OCI-LY1 (cell line): ENCODE measurements at regions not wholly inside any gene's neighbourhood (a gene's known extent, or its start where the extent isn't known, plus 50 kb on each side); places are given as distances from the start of the nearest gene placed in this dataset.
"Not testable (repeated sequence)": the region's sequence is repeated elsewhere in the genome, so short reads cannot be mapped to it uniquely, and the experiment has no call there.

Experiments
- H2AFZ ChIP-seq: fragments of 200-600 bp; sonication (generic), shearing (Covaris generic); 2 replicates; pipeline ENCODE4 v1.6.0; 2014; ENCODE audit warnings: antibody characterized with exemption, mild to moderate bottlenecking, low read length
- H3F3A ChIP-seq: fragments of 200-600 bp; sonication (generic), shearing (Covaris generic); 2 replicates; pipeline ENCODE4 v1.6.0; 2014; ENCODE audit warnings: mild to moderate bottlenecking, antibody characterized with exemption, low read length, moderate library complexity; ENCODE audit not compliant: insufficient read depth
- H3K27ac ChIP-seq: fragments of 200-600 bp; sonication (generic); 2 replicates; pipeline ENCODE4 v1.5.1; 2014; ENCODE audit warnings: low read length, mixed run types, mild to moderate bottlenecking, low read depth; ENCODE audit not compliant: poor library complexity, severe bottlenecking
- H3K27me3 ChIP-seq: fragments of 200-600 bp; sonication (generic); 2 replicates; pipeline ENCODE4 v1.6.0; 2014; ENCODE audit warnings: antibody characterized with exemption, mild to moderate bottlenecking, low read length, moderate library complexity; ENCODE audit not compliant: insufficient read depth
- H3K36me3 ChIP-seq: fragments of 200-600 bp; sonication (generic); 2 replicates; pipeline ENCODE4 v1.6.1; 2014; ENCODE audit warnings: mild to moderate bottlenecking, antibody characterized with exemption, low read length, moderate library complexity, mixed read lengths; ENCODE audit not compliant: insufficient read depth
- H3K4me1 ChIP-seq: fragments of 200-600 bp; sonication (generic); 2 replicates; pipeline ENCODE4 v1.5.1; 2014; ENCODE audit warnings: mild to moderate bottlenecking, low read length, moderate library complexity; ENCODE audit not compliant: insufficient read depth, severe bottlenecking
- H3K4me2 ChIP-seq: fragments of 200-600 bp; sonication (generic), shearing (Covaris generic); 2 replicates; pipeline ENCODE4 v1.6.1; 2014; ENCODE audit warnings: low read length
- H3K4me3 ChIP-seq: fragments of 200-600 bp; sonication (generic); 2 replicates; pipeline ENCODE4 v1.5.1; 2014; ENCODE audit warnings: low read length, low read depth, mild to moderate bottlenecking, mixed read lengths; ENCODE audit not compliant: poor library complexity, severe bottlenecking
- H3K79me2 ChIP-seq: fragments of 200-600 bp; shearing (Covaris generic); 2 replicates; pipeline ENCODE4 v1.6.1; 2016; ENCODE audit warnings: mixed run types, low read length, mixed read lengths; ENCODE audit not compliant: insufficient read depth
- H3K9ac ChIP-seq: fragments of 200-600 bp; sonication (generic), shearing (Covaris generic); 2 replicates; pipeline ENCODE4 v1.6.1; 2014; ENCODE audit warnings: mild to moderate bottlenecking, low read length, mixed read lengths
- H3K9me2 ChIP-seq: fragments of 200-600 bp; sonication (generic), shearing (Covaris generic); 2 replicates; pipeline ENCODE4 v1.6.1; 2014; ENCODE audit warnings: low read depth, mild to moderate bottlenecking, low read length, mixed read lengths
- H3K9me3 ChIP-seq: fragments of 200-600 bp; shearing (Covaris generic); 2 replicates; pipeline ENCODE4 v1.6.1; 2014; ENCODE audit warnings: low read length, mixed read lengths
- H4K20me1 ChIP-seq: fragments of 200-600 bp; sonication (generic), shearing (Covaris generic); 2 replicates; pipeline ENCODE4 v1.6.0; 2016; ENCODE audit warnings: mild to moderate bottlenecking, low read length; ENCODE audit not compliant: insufficient read depth
- EZH2 ChIP-seq: fragments of 200-600 bp; sonication (generic), shearing (Covaris generic); IDR thresholded peaks from 2 replicates; pipeline ENCODE4 v1.8.0; 2017; ENCODE audit warnings: borderline replicate concordance, mixed run types, mild to moderate bottlenecking, antibody characterized with exemption, low read length, moderate library complexity, mixed read lengths
- TF ChIP-seq, protein P1 (sequence below): fragments of 200-600 bp; sonication (generic), shearing (Covaris generic); IDR thresholded peaks from 2 replicates; pipeline ENCODE4 v1.5.1; 2017; ENCODE audit warnings: mild to moderate bottlenecking, antibody characterized with exemption, low read length, moderate library complexity, mixed read lengths

DNA sequence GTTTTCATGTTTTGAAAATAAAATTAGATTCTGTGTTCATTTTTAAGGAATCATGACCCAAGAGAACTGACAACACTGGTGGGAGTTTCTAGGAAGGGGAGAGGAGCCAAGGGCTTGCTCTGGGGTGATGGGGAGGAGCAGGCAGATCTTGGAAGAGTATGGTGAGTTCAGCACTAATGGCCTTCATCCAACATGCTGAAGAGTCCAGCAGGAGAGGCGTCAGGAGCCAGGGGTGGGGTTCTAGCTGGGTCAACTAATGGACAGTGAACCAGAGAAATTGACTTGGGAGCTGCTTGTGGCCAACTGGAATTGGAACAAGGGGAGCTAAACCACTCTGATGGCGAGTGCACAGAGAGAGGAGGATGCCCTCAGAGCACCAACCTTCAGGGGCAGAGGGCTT lies 107.1 kb downstream of the MRPL14 start:
- Histone ChIP-seq H3K4me1 (no peaks in the 10 kb centered on the region), H3K9ac (no peak overlapping the region), H4K20me1 (no peaks in the 10 kb centered on the region), H3K36me3 (no peaks in the 10 kb centered on the region), H3F3A (no peaks in the 10 kb centered on the region), H3K27ac (no peak overlapping the region), H3K4me3 (no peak overlapping the region), H3K79me2 (no peaks in the 10 kb centered on the region), H3K4me2 (no peak overlapping the region), H3K9me2 (no peaks in the 10 kb centered on the region), H2AFZ (no peak overlapping the region), H3K27me3 (no peaks in the 10 kb centered on the region; the same call in 1 of the 2 replicates), H3K9me3 (no peaks in the 10 kb centered on the region)
- TF ChIP-seq, protein P1, sequence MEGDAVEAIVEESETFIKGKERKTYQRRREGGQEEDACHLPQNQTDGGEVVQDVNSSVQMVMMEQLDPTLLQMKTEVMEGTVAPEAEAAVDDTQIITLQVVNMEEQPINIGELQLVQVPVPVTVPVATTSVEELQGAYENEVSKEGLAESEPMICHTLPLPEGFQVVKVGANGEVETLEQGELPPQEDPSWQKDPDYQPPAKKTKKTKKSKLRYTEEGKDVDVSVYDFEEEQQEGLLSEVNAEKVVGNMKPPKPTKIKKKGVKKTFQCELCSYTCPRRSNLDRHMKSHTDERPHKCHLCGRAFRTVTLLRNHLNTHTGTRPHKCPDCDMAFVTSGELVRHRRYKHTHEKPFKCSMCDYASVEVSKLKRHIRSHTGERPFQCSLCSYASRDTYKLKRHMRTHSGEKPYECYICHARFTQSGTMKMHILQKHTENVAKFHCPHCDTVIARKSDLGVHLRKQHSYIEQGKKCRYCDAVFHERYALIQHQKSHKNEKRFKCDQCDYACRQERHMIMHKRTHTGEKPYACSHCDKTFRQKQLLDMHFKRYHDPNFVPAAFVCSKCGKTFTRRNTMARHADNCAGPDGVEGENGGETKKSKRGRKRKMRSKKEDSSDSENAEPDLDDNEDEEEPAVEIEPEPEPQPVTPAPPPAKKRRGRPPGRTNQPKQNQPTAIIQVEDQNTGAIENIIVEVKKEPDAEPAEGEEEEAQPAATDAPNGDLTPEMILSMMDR: no peak
- TF ChIP-seq EZH2: no peak

DNA sequence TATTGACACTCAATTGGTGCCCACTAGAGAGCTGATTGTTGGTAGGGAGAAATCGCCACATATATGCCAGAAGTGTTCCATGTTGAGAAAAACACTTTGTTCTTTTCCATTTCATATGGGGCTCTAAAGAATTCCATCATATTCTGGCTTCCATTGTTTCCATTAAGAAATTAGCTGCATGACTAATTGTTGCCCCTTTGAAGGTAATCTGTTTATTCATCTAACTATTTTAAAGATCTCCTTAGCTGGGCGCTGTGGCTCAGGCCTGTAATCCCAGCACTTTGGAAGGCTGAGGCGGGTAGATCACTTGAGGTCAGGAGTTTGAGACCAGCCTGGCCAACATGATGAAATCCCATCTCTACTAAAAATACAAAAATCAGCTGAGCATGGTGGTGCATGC lies 109.9 kb downstream of the MRPL14 start:
- not testable (repeated sequence) for H2AFZ ChIP-seq, H3K9ac ChIP-seq, H3K9me2 ChIP-seq, H3K4me3 ChIP-seq, H3K36me3 ChIP-seq, H3K79me2 ChIP-seq, H3K9me3 ChIP-seq, H3K4me2 ChIP-seq, H3K4me1 ChIP-seq, H3F3A ChIP-seq, H4K20me1 ChIP-seq, H3K27me3 ChIP-seq, H3K27ac ChIP-seq

GRCh38 chr6:44016131-44016870 lies 111.0 kb downstream of the MRPL14 start:
- Histone ChIP-seq H3K4me3 (no peak overlapping the region), H3K4me2 (no peak overlapping the region), H3K27ac (no peak overlapping the region), H3K9me2 (no peaks in the 10 kb centered on the region), H3K79me2 (no peaks in the 10 kb centered on the region), H3K36me3 (no peaks in the 10 kb centered on the region), H3K27me3 (no peaks in the 10 kb centered on the region; the same call in 1 of the 2 replicates), H4K20me1 (no peaks in the 10 kb centered on the region), H3K9me3 (no peaks in the 10 kb centered on the region), H3F3A (no peaks in the 10 kb centered on the region), H2AFZ (no peak overlapping the region), H3K9ac (no peak overlapping the region), H3K4me1 (no peaks in the 10 kb centered on the region)
- no peak for TF ChIP-seq EZH2
- TF ChIP-seq, protein P1: no peak

GRCh38 chr6:44012078-44012493 lies 115.2 kb downstream of the MRPL14 start:
- Histone ChIP-seq H3K9me3 (no peaks in the 10 kb centered on the region), H3K9ac (no peak overlapping the region), H3K4me1 (no peaks in the 10 kb centered on the region), H3K4me3 (no peak overlapping the region), H4K20me1 (no peaks in the 10 kb centered on the region), H3K27me3 (no peaks in the 10 kb centered on the region), H3K36me3 (no peaks in the 10 kb centered on the region), H3F3A (no peaks in the 10 kb centered on the region), H3K27ac (no peak overlapping the region), H3K4me2 (no peak overlapping the region), H3K79me2 (no peaks in the 10 kb centered on the region), H3K9me2 (no peaks in the 10 kb centered on the region), H2AFZ (no peak overlapping the region)
- TF ChIP-seq, protein P1: no peak
- TF ChIP-seq EZH2: no peak
